Uterus (tissue), 3 donors: ENCODE measurements at regions not wholly inside any gene's neighbourhood (a gene's known extent, or its start where the extent isn't known, plus 50 kb on each side); places are given as distances from the start of the nearest gene placed in this dataset.

Source experiments
- DNase-seq, 2 donors: peaks; one replicate each; pipeline ENCODE4 v3.0.0-alpha.2; 2019 to 2020
- H3K27ac ChIP-seq, 2 donors: fragments of 200-600 bp; sonication (generic); 1 replicate in 1 of 2; 2 replicates in 1 of 2; pipeline ENCODE4 v1.5.1; 2016 to 2018
- H3K27me3 ChIP-seq, 2 donors: fragments of 200-600 bp; sonication (generic); one replicate each; pipeline ENCODE4 v1.5.1; 2018 to 2019; ENCODE audit warnings: control low read depth in 1 of 2
- H3K36me3 ChIP-seq, 2 donors: fragments of 200-600 bp; sonication (generic); one replicate each; pipeline ENCODE4 v1.5.1; 2019; ENCODE audit warnings: control low read depth in 1 of 2
- H3K4me1 ChIP-seq, 2 donors: fragments of 200-600 bp; sonication (generic); one replicate each; pipeline ENCODE4 v1.5.1; 2018 to 2019; ENCODE audit warnings: control low read depth in 1 of 2
- H3K4me3 ChIP-seq, 2 donors: fragments of 200-600 bp; sonication (generic); 1 replicate in 1 of 2; 2 replicates in 1 of 2; pipeline ENCODE4 v1.5.1; 2018 to 2019; ENCODE audit warnings: mild to moderate bottlenecking in 1 of 2
- H3K9me3 ChIP-seq, 2 donors: fragments of 200-600 bp; sonication (generic); one replicate each; pipeline ENCODE4 v1.5.1; 2019; ENCODE audit warnings: control low read depth in 1 of 2
- POLR2A ChIP-seq, 2 donors: fragments of 450-650 bp; IDR thresholded peaks; one replicate each; pipeline ENCODE4 v1.6.1; 2016; ENCODE audit warnings: antibody characterized with exemption in 2 of 2, mild to moderate bottlenecking in 1 of 2, moderate library complexity in 1 of 2
- intact Hi-C: fragments of 100-400 bp; cut with DNase I; formaldehyde crosslinking; loops from one replicate; pipeline ENCODE4 v1.15.1; 2023; ENCODE audit warnings: low total_unique reads
- TF ChIP-seq, protein P1 (sequence below), 4 experiments: fragments of 200-600 bp in 2 of 4; fragments of 450-650 bp in 2 of 4; sonication (generic) in 2 of 4; IDR thresholded peaks; one replicate each; pipeline ENCODE4 v1.5.1; 2016 to 2019; ENCODE audit warnings: antibody characterized with exemption in 4 of 4, mild to moderate bottlenecking in 2 of 4, moderate library complexity in 1 of 4
- donor health status: DM: yes; HTN: yes; CAD: no.

GRCh38 chr5:8848366-8848765, 697.5 kb downstream of the SEMA5A start:
- TF ChIP-seq POLR2A (IDR thresholded peaks at IDR 0.05) = no peak
- TF ChIP-seq, protein P1, sequence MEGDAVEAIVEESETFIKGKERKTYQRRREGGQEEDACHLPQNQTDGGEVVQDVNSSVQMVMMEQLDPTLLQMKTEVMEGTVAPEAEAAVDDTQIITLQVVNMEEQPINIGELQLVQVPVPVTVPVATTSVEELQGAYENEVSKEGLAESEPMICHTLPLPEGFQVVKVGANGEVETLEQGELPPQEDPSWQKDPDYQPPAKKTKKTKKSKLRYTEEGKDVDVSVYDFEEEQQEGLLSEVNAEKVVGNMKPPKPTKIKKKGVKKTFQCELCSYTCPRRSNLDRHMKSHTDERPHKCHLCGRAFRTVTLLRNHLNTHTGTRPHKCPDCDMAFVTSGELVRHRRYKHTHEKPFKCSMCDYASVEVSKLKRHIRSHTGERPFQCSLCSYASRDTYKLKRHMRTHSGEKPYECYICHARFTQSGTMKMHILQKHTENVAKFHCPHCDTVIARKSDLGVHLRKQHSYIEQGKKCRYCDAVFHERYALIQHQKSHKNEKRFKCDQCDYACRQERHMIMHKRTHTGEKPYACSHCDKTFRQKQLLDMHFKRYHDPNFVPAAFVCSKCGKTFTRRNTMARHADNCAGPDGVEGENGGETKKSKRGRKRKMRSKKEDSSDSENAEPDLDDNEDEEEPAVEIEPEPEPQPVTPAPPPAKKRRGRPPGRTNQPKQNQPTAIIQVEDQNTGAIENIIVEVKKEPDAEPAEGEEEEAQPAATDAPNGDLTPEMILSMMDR (IDR thresholded peaks at IDR 0.05) = no peak
- intact Hi-C loops = no loop called here
- DNase-seq = no peak
- Histone ChIP-seq H3K27me3 (no peaks in the 10 kb centered on the region), H3K4me3 (no peak overlapping the region), H3K27ac (no peak overlapping the region), H3K4me1 (no peaks in the 10 kb centered on the region), H3K9me3 (no peaks in the 10 kb centered on the region), H3K36me3 (no peaks in the 10 kb centered on the region)

DNA sequence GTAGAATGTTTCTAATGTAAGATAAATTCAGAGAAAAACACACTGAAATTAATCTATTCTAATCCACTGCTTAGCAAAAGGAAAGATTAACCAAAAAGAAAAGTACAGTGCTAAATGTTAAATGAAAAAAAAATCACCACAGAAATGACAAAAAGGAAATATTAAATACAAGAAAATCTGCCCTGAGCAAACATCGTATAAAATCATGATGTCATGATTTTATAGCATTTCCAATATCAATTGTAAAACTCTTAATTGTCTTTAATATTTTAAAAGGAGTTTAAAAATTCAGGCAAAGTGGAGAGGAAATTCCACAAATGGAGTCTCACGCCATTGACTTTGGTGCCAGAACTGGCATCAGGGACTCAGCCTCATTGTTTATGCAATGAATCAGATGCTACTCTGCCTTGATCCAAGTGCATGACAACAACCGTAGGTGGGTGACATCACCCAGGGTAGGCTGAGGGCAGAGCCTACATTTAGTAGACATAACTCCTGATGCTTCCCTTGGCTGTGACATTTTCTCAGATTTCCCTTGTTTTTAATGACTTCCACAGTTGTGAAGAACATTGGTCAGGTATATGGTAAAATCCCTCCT, 696.8 kb downstream of the SEMA5A start:
- no peak overlapping the region for H3K27ac ChIP-seq
- intact Hi-C loops = no loop called here
- no peaks in the 10 kb centered on the region for H3K27me3 ChIP-seq

GRCh38 chr5:8851101-8851500, 694.8 kb downstream of the SEMA5A start:
- H3K36me3 ChIP-seq = no peaks in the 10 kb centered on the region
- no peak for DNase-seq
- H3K4me1 ChIP-seq = no peaks in the 10 kb centered on the region
- no peak overlapping the region for H3K27ac ChIP-seq
- TF ChIP-seq POLR2A (IDR thresholded peaks at IDR 0.05) = no peak
- TF ChIP-seq, protein P1 (IDR thresholded peaks at IDR 0.05) = no peak
- H3K9me3 ChIP-seq = no peaks in the 10 kb centered on the region
- no peak overlapping the region for H3K4me3 ChIP-seq
- intact Hi-C loops = no loop called here
- H3K27me3 ChIP-seq = no peaks in the 10 kb centered on the region

More for the DNA sequence above, 696.8 kb downstream of the SEMA5A start:
- Histone ChIP-seq H3K4me3 (no peak overlapping the region), H3K9me3 (no peaks in the 10 kb centered on the region), H3K36me3 (no peaks in the 10 kb centered on the region), H3K4me1 (no peaks in the 10 kb centered on the region)
- no peak for DNase-seq
- TF ChIP-seq POLR2A (IDR thresholded peaks at IDR 0.05) = no peak
- TF ChIP-seq, protein P1 (IDR thresholded peaks at IDR 0.05) = no peak

- Histone ChIP-seq H3K9me3 (no peaks in the 10 kb centered on the region), H3K36me3 (no peaks in the 10 kb centered on the region), H3K4me1 (no peaks in the 10 kb centered on the region), H3K27me3 (no peaks in the 10 kb centered on the region), H3K27ac (no peak overlapping the region), H3K4me3 (no peak overlapping the region)
- TF ChIP-seq, protein P1 (IDR thresholded peaks at IDR 0.05) = no peak
- no peak for TF ChIP-seq POLR2A (IDR thresholded peaks at IDR 0.05)
- intact Hi-C loops = no loop called here
- no peak for DNase-seq
These were observed 688.8 kb downstream of the SEMA5A start for GRCh38 chr5:8857051-8857450.

DNA sequence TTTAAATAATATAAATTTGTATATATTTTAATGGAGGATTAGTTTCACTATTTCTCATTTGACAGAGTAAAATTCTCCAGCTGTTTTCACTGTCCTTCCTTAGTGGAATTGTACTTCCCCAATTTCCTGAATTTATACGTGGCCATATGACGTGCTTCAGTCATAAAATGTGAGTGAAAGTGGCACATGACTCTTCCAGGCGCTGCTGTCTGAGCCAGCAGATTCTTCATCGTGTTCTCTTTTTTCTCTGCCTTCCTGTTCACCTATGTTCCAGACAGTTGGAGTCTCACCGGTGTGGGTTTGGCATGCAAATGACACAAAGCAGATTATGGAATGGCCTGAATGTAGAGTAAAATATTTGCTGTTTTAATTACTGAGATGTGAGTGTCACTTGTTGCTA, 684.1 kb downstream of the SEMA5A start:
- Histone ChIP-seq H3K27me3 (no peaks in the 10 kb centered on the region), H3K36me3 (no peaks in the 10 kb centered on the region), H3K4me3 (no peak overlapping the region), H3K27ac (no peak overlapping the region), H3K4me1 (no peaks in the 10 kb centered on the region), H3K9me3 (no peaks in the 10 kb centered on the region)
- no peak for DNase-seq
- intact Hi-C loops = no loop called here
- TF ChIP-seq, protein P1 (IDR thresholded peaks at IDR 0.05) = no peak
- TF ChIP-seq POLR2A (IDR thresholded peaks at IDR 0.05) = no peak
